ENCODE measurements at regions not wholly inside any gene's neighbourhood (a gene's known extent, or its start where the extent isn't known, plus 50 kb on each side); places are given as distances from the start of the nearest gene placed in this dataset.
"Not testable (repeated sequence)": the region's sequence is repeated elsewhere in the genome, so short reads cannot be mapped to it uniquely, and the experiment has no call there.

- H3K27me3 Mint-ChIP-seq, result peaks cover 15% of the 10 kb centered on the region
- no peaks in the 10 kb centered on the region for H3K9me3 Mint-ChIP-seq
- no peaks in the 10 kb centered on the region for H3K36me3 Mint-ChIP-seq (ENCODE audit: low read depth)
- H3K27ac Mint-ChIP-seq, result no peak overlapping the region
- H3K4me1 Mint-ChIP-seq (ENCODE audit: low read depth), result no peaks in the 10 kb centered on the region
- no peak overlapping the region for H3K4me3 Mint-ChIP-seq
Measured at GRCh38 chr9:38129366-38129765, 60.3 kb upstream of the SHB start.

- H3K4me1 Mint-ChIP-seq (ENCODE audit: low read depth), result no peaks in the 10 kb centered on the region
- H3K4me3 Mint-ChIP-seq, result no peak overlapping the region
- H3K27me3 Mint-ChIP-seq, result peaks cover 15% of the 10 kb centered on the region
- no peaks in the 10 kb centered on the region for H3K9me3 Mint-ChIP-seq
- H3K36me3 Mint-ChIP-seq (ENCODE audit: low read depth), result no peaks in the 10 kb centered on the region
- no peak overlapping the region for H3K27ac Mint-ChIP-seq
Measured at GRCh38 chr9:38128752-38129270, 59.8 kb upstream of the SHB start.

- Mint-ChIP-seq H3K9me3 (no peaks in the 10 kb centered on the region), H3K4me3 (no peak overlapping the region), H3K27ac (no peak overlapping the region), H3K4me1 (ENCODE audit: low read depth) (no peaks in the 10 kb centered on the region), H3K27me3 (peaks cover 11% of the 10 kb centered on the region), H3K36me3 (ENCODE audit: low read depth) (no peaks in the 10 kb centered on the region)
Measured at GRCh38 chr9:38127271-38127839, 58.3 kb upstream of the SHB start.

GRCh38 chr9:38126730-38127129 is 57.7 kb upstream of the SHB start:
- Mint-ChIP-seq H3K4me3 (no peak overlapping the region), H3K27ac (no peak overlapping the region), H3K27me3 (peaks cover 11% of the 10 kb centered on the region), H3K4me1 (ENCODE audit: low read depth) (no peaks in the 10 kb centered on the region), H3K36me3 (ENCODE audit: low read depth) (no peaks in the 10 kb centered on the region), H3K9me3 (no peaks in the 10 kb centered on the region)

- Mint-ChIP-seq H3K27ac (no peak overlapping the region), H3K27me3 (peaks cover 11% of the 10 kb centered on the region), H3K4me3 (no peak overlapping the region), H3K9me3 (no peaks in the 10 kb centered on the region), H3K36me3 (ENCODE audit: low read depth) (no peaks in the 10 kb centered on the region), H3K4me1 (ENCODE audit: low read depth) (no peaks in the 10 kb centered on the region)
Measured at GRCh38 chr9:38125889-38126288, 56.9 kb upstream of the SHB start.

- H3K4me1 Mint-ChIP-seq (ENCODE audit: low read depth); H3K36me3 Mint-ChIP-seq (ENCODE audit: low read depth); H3K9me3 Mint-ChIP-seq; H3K4me3 Mint-ChIP-seq; H3K27ac Mint-ChIP-seq: not testable (repeated sequence)
- peaks cover 11% of the 10 kb centered on the region for H3K27me3 Mint-ChIP-seq
Measured at GRCh38 chr9:38123359-38123758, 54.3 kb upstream of the SHB start.

GRCh38 chr9:38120961-38121360 is 51.9 kb upstream of the SHB start:
- H3K36me3 Mint-ChIP-seq (ENCODE audit: low read depth), result no peaks in the 10 kb centered on the region
- no peaks in the 10 kb centered on the region for H3K9me3 Mint-ChIP-seq
- no peak overlapping the region for H3K27ac Mint-ChIP-seq
- H3K4me1 Mint-ChIP-seq (ENCODE audit: low read depth), result no peaks in the 10 kb centered on the region
- peaks cover 6% of the 10 kb centered on the region for H3K27me3 Mint-ChIP-seq
- no peak overlapping the region for H3K4me3 Mint-ChIP-seq

GRCh38 chr9:38119560-38120236 is 50.7 kb upstream of the SHB start:
- Mint-ChIP-seq H3K4me1 (ENCODE audit: low read depth) (no peaks in the 10 kb centered on the region), H3K27me3 (peaks cover 2% of the 10 kb centered on the region), H3K36me3 (ENCODE audit: low read depth) (no peaks in the 10 kb centered on the region), H3K27ac (no peak overlapping the region), H3K4me3 (no peak overlapping the region), H3K9me3 (no peaks in the 10 kb centered on the region)

- no peaks in the 10 kb centered on the region for H3K9me3 Mint-ChIP-seq
- no peaks in the 10 kb centered on the region for H3K4me1 Mint-ChIP-seq (ENCODE audit: low read depth)
- no peak overlapping the region for H3K4me3 Mint-ChIP-seq
- no peaks in the 10 kb centered on the region for H3K27me3 Mint-ChIP-seq
- no peak overlapping the region for H3K27ac Mint-ChIP-seq
- H3K36me3 Mint-ChIP-seq (ENCODE audit: low read depth), result no peaks in the 10 kb centered on the region
Measured at GRCh38 chr9:38118862-38119438, 49.9 kb upstream of the SHB start.
